ENCODE measurements at regions not wholly inside any gene's neighbourhood (a gene's known extent, or its start where the extent isn't known, plus 50 kb on each side); places are given as distances from the start of the nearest gene placed in this dataset.

DNA sequence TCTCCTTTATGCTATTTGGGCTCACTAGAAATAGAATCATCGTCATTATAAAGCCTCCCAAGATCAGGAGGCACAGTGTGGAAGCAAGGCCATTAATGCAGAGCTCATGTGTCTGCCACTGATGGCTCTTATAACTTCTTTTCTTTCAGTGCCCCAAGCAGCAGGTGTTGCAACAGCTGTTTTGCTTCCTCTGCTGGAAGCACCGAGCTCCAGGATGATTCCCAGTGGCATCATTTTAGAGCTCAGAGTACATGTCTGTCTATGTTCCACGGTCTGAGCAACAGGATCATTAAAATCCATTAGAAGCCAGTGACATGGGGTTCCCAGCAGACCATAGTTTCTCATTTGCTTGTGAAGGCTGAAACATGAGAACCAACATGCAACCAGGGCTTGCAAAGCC is 803.0 kb upstream of the FAT3 start:
- DNase-seq = peak; percentile 91 to 97

DNA sequence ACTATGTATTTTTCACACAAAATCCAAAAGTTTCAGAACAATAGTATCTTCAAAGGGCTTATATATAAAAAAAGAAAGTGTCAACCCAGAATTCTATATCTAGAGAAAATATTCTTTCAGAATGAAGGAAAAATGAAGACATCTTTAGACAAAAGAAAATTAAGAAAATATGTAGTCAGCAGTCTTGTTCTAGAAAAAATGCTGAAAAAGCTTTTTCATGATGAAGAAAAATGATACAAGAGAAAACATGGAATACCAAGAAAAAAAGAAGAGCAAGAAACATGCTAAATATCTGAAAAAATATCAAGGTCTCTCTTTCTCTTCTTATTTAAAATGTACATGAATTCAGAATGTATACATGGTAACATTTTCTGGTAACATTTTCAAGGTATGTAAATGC is 816.8 kb upstream of the FAT3 start:
- no peak for DNase-seq

DNA sequence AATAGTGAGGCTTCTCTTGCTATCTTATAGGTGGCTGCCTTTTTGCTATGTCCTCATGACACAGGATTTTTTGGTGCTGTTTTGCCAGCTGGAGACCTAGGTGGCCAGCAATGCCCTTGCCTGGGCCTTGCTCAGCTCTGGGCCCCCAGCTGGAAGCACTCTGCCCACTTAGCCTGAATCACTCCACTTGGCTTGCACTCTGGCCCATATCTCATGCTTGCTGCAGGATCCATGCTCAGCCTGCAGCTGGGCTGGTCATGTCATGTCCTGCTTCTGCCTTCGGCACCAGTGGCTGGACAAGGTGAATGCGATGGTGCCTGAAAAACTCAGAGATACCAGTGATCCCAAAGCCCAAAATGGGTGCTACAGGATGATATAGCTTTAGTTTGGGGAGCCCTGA is 818.6 kb upstream of the FAT3 start:
- no peak for DNase-seq

DNA sequence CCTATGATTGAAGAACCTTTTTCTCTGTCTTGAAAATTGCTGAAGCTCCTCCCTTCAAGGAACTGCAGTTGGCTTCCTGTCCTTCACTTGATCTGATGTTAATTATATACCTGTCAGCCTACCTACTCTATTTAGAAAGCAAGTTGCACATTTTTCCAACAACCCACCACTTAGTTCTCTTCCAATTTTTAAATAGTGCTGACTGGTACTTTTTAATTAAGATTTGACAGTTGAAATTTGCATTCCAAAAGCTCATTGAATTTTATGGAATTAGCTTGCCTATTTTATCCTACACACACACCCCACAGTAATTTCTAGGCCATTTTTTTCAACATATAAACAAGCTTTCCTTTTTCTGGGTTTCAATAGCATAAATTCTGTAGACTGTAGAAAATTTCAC is 820.3 kb upstream of the FAT3 start:
- no peak for DNase-seq

DNA sequence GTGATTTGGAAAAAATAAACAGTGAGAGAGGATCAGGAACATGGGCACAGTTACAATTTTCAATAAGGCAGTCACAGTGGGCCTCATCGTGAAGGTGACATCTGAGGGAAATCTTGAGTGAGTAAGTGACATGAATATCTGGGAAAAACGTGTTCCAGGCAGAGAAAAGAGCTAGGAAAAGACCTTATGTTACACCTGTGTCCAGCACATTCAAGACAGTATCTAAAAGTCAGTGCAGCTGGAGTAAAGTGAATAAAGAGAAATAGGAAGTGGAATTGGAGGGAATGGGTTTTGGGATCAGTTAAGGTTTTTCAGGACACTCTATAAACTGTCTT is 827.5 kb upstream of the FAT3 start:
- DNase-seq = no peak

DNA sequence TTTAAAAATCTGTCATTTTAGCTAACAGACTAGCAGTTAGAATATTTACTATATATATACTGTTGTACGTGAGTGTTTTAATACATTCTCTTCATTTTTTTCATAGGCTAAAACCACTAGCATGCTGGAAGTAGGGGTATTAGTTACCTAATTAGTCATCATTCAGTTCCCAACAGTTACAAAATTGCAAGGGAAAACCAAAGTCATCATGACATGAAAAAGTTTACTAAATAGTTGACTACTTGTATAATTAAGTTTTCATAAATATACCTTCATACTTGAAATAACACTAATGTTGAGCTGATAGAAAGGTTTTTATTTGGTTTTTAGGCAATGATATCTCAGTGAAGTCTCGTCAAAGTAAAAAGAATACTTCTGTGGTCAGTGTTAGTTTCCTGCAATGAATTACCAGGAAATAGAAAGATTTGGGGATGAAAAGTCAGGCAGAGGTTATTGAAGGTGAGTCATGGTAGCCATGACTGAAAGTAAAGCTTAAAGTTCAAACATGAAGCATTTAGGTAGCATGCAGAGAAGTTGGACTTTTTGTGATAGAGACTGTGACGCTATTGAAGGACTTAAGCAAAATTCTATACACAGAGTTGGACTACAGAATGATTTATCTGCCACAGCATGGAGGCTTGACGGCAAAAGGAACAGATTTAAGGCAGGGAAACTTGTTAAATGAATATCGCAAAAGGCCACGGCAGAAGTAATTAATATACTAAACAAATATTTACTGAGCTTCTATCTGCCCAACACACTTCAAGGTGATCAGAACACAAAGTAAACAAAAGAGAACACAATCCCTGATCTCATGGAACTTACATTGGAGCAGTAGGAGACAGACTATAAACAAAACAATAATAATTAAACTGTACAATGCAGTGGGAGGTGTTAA is 828.1 kb upstream of the FAT3 start:
- DNase-seq = no peak

DNA sequence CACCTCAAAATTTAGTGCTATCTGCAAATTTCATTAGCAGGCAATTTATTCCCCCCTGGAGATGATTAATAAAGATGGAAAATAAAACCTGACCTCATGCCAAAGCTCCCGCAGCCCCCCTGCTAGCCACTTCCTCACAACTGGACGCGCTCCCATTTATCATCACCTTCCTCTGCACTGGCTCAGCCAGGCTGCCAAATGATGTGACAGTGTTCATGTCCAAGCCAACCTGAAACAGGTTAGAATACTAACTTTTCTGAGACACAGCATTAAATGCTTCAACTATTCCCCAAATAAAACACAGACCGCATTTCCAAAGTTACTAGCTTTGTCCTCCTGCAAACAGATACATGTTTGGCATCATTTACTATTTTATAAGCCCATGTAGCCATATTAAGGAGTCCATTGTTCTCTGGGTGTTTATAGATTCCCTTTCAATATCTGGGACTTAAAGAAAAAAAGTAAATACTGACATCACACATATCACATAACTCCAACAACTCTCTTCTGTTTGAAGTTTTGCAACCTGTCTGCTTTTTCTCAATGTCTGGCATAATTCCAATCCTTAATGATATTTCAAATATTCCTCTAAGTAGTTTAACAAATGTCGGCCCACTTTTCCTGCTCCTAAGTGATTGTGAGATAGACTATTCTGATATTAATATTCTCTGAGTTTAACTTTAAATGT is 829.7 kb upstream of the FAT3 start:
- DNase-seq = no peak

DNA sequence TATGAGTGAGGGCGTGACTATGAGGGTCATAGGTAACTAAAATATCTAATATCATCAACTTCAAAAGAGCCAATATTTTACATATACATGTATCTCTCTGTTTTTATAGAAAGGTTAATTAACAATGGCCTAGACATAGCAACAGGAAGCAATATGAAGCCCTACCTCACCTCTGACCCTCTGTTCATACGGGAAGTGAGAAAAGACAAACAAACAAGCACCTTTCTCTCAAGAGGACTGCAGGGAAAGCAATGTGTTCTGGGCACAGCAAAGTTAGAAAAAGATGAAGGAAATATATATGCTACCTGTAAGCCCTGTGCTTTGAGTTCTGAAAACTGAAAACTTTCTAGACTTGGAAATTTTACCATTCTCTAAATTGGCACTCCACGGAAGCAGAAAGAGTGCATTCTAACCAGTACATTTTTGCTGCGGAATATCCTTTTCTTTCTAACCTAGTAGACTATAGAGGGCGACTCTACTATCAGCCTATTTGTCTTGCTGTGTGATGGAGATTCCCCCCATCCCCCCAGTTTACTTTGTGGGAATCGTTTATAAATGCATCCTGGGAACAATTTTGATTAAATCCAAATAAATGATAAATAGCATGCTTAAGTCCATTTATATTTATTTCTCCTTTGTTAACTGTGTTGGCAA is 830.4 kb upstream of the FAT3 start:
- DNase-seq = no peak

DNA sequence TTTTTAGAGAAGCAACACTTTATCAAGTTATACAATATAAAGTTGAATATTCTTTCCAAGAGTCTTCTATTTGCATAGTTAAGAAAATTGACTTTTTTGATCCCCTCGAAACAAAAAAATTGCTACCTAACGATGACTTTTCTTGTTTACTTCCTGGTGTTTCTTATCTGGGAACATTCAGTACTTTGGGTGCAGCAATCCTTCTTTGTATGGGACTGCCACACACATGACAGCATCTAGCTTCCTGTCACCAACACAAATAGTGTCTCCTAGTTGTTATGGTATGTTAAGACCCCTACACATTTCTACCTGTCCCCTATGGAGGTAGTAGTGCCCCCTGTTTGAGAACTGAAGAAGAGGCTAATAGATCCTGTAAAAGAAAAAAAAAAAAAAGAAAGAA is 841.7 kb upstream of the FAT3 start:
- no peak for DNase-seq

DNA sequence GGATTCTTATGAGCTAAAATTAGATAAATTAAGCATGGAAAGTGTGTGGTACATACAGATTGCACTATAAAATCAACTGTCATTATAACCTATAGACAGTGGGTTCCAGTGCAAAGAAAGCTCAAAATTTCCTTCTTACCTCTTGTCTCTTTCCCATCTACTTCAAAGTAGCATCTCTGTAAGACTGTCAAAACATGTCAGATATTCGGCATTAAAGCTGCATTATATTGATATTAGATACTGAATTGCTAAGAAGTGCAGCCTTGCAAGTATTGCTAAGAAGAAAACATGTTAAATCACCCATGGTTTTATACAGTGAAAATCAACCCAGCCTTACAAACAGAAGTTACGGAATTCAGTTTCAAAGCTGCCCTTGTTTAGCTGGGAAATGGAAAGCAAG is 849.8 kb upstream of the FAT3 start:
- DNase-seq = no peak

DNA sequence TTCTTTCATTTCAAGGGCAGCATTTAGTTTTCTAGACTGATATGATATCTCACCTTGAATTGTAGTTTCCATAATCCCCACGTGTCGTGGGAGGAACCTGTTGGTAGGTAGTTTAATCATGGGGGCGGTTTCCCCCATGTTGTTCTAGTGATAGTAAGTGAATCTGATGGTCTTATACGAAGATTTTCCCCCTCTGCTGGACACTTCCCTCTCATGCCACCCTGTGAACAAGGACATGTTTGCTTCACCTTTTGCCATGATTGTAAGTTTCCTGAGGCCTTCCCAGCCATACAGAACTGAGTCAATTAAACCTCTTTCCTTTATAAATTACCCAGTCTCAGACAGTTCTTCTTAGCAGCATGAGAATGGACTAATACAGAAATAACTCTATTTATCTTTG is 851.1 kb upstream of the FAT3 start:
- no peak for DNase-seq

DNA sequence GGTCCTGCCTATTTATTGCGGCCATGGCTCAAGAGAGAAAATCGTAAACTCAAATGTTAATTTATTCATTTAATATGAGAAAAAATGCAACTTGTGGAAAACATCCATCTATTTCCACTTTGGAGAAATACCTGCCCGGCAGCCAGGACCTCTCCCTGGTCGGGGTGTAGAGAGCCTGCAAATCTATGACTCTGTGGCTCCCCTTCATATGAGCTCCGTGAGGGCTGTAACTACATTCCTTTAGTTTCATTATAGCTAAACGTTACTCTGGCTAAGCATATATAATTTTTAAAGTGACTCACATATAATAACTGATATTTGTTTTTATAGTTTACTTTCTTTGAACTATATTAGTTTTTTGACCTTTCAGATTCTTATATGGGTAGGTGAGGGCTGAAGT is 857.8 kb upstream of the FAT3 start:
- no peak for DNase-seq

DNA sequence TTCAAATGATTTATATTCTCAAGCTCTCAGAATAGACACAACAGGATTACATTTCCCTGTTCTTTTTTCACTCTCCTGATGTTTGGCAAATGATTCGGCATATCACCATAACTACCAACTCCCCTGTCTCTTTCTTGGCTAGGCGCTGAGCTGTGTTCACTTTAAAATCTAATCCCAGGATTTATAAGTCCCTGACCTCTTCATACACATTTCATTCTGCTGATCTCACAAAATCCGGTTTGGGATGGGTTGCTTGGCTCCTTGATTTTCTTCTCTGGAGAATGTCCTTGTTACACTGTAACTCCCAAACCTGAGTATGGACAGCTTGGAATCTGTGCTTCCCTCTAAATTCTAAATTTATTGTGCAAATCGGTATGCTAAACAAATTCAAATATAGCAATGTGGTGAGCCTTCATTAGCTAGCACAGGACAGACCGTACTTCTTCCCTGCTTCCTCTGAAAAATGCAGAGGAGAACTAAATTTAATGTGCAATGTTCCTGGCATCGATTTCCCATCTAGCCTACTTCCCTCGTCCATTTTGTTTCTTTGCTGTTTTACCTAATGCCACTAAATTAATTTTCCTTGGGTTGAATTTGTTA is 858.5 kb upstream of the FAT3 start:
- DNase-seq = no peak

DNA sequence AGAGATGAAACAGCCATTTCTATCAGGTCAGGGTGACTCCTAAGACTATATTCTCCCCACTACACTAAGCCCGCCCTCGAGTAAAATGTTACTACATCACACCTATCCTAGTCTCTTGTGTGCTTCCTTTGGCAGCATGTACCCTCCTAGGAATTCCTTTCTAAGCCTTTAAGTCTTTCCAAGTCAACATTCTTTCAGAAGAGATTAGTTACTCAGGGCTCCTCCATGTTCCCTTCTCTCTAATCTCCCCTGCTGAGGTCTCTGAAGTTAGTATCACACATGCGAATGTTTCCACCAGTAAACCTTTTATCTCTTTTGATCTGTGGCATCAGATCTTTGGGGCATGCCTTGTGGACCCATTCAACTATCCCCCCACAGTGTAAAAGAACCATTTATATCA is 873.7 kb upstream of the FAT3 start:
- DNase-seq = no peak

DNA sequence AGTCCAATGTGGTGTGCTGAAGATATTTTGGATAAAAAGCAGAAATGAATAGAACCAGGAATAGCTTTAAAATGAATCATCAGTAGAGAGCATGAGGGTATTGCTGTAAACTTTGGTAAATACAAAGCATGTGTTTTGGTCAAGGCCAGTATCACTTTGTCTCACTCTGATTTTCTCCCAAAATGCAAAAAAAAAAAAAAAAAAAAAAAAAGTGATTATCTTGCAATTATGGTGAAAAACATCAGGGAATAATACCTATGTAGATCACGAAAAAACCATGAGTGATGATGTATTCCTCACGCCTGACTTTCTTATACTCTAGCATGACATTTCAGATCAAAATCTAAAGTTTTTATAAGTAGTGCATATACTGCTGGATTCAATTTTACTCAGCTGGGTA is 897.9 kb upstream of the FAT3 start:
- no peak for DNase-seq

DNA sequence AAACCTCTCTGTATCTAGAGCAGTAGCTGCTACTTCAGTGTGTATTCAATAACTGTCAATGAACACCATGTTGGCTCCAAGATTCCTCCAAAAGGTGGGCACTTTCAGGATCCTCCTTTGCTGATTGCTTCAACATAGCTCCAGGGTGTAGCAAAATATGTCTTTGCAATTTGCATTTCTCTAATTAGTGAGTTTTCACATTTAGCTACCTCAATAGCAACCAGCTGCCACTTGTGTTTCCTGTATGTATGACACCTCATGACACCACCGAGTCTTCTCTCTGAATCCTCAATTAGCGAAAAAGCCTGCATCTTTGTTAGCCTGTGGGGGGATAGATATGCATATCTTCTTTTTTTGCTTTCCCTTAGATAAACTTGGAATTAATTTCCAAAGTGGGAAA is 898.3 kb upstream of the FAT3 start:
- no peak for DNase-seq

DNA sequence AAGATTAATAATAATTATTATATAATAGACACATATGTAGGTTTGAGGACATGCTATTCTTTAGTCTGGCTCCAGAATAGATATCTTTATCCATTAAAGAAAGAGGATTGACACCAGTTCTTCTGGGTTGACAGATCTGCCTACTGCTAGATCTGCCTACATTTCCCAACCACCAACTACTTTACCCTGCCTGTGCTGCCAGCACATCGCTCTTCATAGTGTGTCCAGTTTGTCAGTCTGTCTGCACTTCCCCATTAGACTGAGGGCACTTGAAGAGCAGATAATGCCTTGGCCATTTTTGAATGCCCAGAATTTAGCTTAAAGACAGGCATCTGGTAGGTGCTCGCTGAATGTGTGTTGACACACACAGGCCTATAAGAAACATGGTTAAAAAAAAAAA is 910.1 kb upstream of the FAT3 start:
- peak in 1 of 2 experiments; percentile 2 for DNase-seq

DNA sequence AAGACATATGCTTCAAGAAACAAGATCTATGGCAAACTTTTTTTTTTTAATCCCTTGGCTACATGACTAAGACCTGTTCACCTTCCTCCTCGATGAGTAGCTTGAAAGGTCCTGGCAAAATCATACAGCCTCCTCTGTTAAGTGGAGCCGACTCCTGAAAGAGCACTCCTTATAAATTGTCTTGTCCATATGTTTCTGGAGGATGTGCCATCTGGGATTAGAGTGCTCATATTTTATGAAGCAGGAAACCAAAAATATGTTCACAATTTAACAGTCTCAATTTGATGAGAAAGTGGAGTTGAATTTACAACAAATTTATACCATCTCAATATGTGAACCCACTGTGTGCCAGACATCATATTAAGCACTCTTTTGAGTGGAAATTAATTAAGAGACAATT is 912.1 kb upstream of the FAT3 start:
- peak; percentile 95 to 98 for DNase-seq

DNA sequence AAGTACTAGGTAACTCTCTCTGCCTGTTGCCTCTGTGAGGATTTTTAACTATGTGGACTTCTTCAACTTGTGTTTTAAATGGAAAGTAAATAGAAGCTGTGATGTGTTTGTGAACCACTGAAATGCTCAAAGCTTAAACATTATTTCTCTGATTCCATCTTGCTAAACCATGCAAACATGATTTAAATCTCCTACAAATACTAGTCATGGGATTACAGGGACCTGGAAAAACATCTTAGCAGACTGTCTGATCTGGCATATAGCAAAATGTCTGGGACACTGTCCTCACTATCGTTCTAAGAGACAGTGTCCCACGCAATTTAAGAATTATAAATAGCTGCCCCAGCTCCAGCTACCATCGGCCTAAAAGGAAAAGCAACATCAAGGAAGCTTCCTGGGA is 914.5 kb upstream of the FAT3 start:
- DNase-seq = no peak

DNA sequence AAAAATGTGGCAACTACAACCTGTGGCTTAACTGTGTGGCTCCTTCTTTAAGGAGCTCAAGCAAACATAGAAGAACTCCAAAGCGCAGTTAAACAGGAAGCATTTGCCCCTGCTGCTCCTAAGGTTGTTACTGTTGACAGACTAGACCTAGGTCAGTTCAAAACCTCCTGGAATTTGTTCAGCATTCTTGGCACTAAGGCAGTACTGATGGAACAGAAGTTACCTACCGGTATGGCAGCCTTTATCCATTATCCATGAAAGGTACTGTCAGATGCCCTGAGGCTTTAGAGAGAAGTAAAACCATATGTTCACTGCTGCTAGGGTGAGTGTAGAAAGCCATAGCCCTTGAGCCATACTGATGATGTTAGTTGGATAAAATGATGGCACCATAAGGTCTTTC is 916.5 kb upstream of the FAT3 start:
- DNase-seq = no peak

DNA sequence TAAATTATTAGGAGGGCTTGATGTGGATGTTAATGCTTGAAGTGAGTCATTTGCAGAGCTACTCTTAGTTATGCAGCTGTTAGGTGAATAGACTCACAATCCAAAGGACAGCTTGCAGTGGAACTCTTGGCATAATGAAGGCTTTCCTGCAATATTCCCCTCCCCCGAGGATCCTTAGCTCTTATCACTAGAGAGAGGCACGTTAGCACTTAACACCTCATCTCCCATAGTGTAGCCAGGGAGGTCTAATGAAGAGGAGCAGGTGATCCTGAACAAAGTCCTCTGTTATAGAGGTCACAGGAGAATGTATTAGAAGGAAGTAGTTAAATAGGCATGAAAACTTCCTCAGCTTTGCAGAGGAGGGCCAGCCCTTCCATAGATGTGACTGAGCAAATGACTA is 919.2 kb upstream of the FAT3 start:
- peak; percentile 79 to 89 for DNase-seq

DNA sequence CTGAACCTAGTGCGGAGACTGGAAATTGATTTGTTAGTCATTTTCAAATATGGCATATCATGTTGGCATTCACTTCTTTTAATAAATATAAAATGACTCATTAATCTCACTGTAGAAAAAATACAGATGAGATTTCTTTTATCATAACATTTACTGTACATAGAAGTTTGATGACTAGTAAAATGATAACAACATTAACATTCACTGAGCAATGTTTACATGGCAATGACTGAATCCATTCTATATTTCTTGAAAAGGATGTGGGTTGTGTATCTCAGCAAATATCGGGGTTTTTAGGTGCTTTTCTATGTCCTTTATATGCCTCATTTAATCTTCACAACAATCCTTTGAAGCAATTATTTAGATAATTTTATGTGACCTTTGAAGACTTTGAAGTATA is 920.9 kb upstream of the FAT3 start:
- no peak for DNase-seq

DNA sequence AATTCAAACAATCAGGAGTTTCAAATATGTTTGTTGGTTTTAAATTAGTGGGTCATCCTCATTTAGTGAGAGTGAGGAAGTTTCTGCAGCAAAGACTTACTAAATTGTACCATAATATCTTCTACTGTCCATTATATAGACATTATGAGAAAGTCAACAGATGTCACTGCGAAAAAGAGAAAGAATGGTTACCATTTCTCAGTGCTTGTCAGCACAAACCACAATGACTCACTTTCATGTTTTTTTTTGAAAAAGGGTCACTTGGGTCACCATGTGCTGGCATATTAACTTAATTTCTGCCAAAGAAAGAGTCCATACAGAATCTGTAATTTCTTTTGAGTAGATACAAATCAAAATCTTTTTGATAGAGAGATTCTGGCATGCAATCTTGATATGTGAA is 924.6 kb upstream of the FAT3 start:
- DNase-seq = no peak

DNA sequence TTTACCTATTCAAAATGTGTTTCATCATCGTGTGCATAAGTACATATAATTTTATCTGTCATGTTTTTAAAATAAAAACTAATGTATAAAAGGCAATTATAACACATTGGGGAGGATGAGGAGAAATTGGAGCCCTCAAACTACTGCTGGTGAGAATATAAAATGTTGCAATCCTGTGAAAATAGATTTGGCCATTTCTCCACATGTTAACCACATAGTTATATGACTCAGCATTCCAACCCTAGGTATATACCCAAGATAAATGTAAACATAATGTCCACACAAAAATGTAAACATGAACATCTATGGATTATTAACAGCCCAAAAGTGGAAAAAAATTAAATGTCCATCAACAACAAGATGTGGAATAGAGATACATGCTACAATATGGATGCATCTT is 928.0 kb upstream of the FAT3 start:
- no peak for DNase-seq
